ENCODE measurements at regions not wholly inside any gene's neighbourhood (a gene's known extent, or its start where the extent isn't known, plus 50 kb on each side); places are given as distances from the start of the nearest gene placed in this dataset.

DNA sequence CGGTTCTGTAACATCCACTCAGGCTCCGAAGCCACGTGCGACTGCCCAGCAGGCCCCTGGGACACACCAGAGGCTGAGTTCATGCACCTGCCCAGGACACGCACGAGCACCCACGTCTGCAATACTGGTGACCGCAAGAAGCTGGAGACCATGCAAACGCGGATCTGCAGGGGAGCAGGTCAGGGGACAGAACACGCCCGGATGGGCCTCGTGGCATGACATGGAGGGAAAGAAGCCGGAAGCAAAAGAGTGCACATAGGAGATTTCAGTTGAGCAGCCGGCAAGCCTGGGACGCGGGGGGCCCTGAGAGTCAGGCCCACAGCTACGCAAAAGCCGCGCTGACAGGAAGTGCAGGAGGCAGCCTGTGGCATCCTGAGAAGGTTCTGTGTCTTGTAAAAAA, 73.7 kb downstream of the FOXL3 start:
- no peak for TF ChIP-seq EZH2 (optimal IDR thresholded peaks at IDR 0.05; ENCODE audit: low read depth, low read length)
- TF ChIP-seq, protein P1, sequence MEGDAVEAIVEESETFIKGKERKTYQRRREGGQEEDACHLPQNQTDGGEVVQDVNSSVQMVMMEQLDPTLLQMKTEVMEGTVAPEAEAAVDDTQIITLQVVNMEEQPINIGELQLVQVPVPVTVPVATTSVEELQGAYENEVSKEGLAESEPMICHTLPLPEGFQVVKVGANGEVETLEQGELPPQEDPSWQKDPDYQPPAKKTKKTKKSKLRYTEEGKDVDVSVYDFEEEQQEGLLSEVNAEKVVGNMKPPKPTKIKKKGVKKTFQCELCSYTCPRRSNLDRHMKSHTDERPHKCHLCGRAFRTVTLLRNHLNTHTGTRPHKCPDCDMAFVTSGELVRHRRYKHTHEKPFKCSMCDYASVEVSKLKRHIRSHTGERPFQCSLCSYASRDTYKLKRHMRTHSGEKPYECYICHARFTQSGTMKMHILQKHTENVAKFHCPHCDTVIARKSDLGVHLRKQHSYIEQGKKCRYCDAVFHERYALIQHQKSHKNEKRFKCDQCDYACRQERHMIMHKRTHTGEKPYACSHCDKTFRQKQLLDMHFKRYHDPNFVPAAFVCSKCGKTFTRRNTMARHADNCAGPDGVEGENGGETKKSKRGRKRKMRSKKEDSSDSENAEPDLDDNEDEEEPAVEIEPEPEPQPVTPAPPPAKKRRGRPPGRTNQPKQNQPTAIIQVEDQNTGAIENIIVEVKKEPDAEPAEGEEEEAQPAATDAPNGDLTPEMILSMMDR (IDR thresholded peaks at IDR 0.05; ENCODE audit: low read length), result no peak
- no peak for TF ChIP-seq EZH2phosphoT487 (IDR thresholded peaks at IDR 0.05; ENCODE audit: low read length)
